ENCODE measurements at regions not wholly inside any gene's neighbourhood (a gene's known extent, or its start where the extent isn't known, plus 50 kb on each side); places are given as distances from the start of the nearest gene placed in this dataset.

DNA sequence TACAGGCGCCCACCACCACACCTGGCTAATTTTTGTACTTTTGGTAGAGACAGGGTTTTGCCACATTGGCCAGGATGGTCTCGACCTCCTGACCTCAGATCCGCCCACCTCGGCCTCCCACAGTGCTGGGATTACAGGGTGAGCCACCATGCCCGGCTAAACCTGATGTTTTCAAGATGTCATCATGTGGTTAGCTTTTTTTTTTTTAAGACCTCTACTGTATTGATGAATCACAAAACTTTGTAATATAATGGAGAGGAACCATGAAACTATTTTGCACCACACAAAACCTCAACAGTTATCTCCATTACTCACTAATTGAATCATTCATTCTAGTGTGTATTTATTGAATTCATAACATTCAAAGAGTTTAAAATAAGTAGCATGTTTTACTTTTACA is 94.7 kb upstream of the NEIL3 start:
- TF ChIP-seq, protein P1, sequence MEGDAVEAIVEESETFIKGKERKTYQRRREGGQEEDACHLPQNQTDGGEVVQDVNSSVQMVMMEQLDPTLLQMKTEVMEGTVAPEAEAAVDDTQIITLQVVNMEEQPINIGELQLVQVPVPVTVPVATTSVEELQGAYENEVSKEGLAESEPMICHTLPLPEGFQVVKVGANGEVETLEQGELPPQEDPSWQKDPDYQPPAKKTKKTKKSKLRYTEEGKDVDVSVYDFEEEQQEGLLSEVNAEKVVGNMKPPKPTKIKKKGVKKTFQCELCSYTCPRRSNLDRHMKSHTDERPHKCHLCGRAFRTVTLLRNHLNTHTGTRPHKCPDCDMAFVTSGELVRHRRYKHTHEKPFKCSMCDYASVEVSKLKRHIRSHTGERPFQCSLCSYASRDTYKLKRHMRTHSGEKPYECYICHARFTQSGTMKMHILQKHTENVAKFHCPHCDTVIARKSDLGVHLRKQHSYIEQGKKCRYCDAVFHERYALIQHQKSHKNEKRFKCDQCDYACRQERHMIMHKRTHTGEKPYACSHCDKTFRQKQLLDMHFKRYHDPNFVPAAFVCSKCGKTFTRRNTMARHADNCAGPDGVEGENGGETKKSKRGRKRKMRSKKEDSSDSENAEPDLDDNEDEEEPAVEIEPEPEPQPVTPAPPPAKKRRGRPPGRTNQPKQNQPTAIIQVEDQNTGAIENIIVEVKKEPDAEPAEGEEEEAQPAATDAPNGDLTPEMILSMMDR (IDR thresholded peaks at IDR 0.05): no peak
- no peak for TF ChIP-seq POLR2A (IDR thresholded peaks at IDR 0.05)
